ENCODE measurements at regions not wholly inside any gene's neighbourhood (a gene's known extent, or its start where the extent isn't known, plus 50 kb on each side); places are given as distances from the start of the nearest gene placed in this dataset.

- H3K4me3 ChIP-seq (replicated peaks in 1 of 2; ENCODE audit: low read depth in 2 of 2, low read length in 2 of 2): no peak overlapping the region
- no peak for DNase-seq (ENCODE audit: low read depth in 2 of 2)
- no peak for TF ChIP-seq CTCF (IDR thresholded peaks at IDR 0.05; ENCODE audit: low read depth, low read length)
Observed at GRCh38 chr2:128751746-128752145, 433.1 kb upstream of the HS6ST1 start.

DNA sequence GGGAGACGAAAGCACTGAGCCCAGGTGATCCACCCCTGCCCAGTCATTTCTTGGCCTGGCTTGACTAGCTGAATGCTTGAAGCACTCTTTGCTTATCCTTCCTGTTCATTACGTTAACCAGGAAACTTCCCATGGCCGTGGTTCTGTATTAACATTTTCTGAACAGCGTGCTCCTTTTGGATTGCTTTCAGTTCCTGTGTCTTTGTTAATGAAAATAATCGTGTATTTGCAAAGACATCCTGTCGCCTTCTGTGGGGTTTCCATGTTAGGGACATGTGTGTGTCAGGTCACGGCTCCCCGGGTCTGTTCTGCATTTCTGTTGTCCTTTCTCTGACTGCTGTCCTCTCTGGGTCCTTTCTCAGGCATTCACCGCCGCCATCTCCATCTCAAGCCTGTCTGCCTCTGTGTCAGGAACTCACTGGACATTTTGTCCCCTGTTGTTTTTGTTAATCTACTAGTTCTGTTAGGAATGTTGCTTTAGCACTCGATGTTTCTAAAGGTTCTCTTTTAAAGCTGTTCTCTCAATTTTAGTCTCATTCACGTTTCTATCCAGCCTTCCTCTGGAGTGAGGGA is 434.1 kb upstream of the HS6ST1 start:
- DNase-seq (ENCODE audit: low read depth in 2 of 2): no peak
- no peak overlapping the region for H3K4me3 ChIP-seq (replicated peaks in 1 of 2; ENCODE audit: low read depth in 2 of 2, low read length in 2 of 2)
- TF ChIP-seq CTCF (IDR thresholded peaks at IDR 0.05; ENCODE audit: low read depth, low read length): no peak

- TF ChIP-seq CTCF (IDR thresholded peaks at IDR 0.05; ENCODE audit: low read depth, low read length): no peak
- DNase-seq (ENCODE audit: low read depth in 2 of 2): no peak
- no peak overlapping the region for H3K4me3 ChIP-seq (replicated peaks in 1 of 2; ENCODE audit: low read depth in 2 of 2, low read length in 2 of 2)
Observed at GRCh38 chr2:128753321-128753720, 434.7 kb upstream of the HS6ST1 start.

- no peak for TF ChIP-seq CTCF (IDR thresholded peaks at IDR 0.05; ENCODE audit: low read depth, low read length)
- no peak for DNase-seq (ENCODE audit: low read depth in 2 of 2)
- no peak overlapping the region for H3K4me3 ChIP-seq (replicated peaks in 1 of 2; ENCODE audit: low read depth in 2 of 2, low read length in 2 of 2)
Observed at GRCh38 chr2:128753800-128754199, 435.1 kb upstream of the HS6ST1 start.

DNA sequence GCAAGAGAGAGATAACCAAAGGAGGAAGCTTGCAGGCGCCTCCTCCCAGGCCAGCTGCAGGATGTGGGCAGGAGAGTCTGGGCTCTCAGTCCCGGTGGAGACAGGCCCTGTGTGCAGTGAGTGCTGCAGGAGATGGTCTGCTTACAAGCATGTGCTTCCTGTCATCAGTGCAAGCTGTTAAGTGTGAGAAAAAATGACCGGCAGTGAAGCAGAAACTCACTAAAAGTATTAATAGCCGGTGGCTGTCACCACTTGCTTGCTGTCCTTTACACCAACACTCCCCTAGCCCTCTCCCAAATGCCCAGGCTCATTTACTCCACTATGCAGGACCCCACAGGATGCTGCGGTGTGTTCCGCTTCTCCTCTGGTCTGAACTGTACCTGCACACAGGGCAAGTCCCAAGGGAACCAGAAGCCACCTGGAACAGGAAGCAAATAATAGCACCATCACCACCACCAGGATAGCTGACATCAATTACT is 435.6 kb upstream of the HS6ST1 start:
- TF ChIP-seq CTCF (IDR thresholded peaks at IDR 0.05; ENCODE audit: low read depth, low read length): no peak
- H3K4me3 ChIP-seq (replicated peaks in 1 of 2; ENCODE audit: low read depth in 2 of 2, low read length in 2 of 2): no peak overlapping the region
- peak in 1 of 2 donors; percentile 68 for DNase-seq (ENCODE audit: low read depth in 2 of 2)

DNA sequence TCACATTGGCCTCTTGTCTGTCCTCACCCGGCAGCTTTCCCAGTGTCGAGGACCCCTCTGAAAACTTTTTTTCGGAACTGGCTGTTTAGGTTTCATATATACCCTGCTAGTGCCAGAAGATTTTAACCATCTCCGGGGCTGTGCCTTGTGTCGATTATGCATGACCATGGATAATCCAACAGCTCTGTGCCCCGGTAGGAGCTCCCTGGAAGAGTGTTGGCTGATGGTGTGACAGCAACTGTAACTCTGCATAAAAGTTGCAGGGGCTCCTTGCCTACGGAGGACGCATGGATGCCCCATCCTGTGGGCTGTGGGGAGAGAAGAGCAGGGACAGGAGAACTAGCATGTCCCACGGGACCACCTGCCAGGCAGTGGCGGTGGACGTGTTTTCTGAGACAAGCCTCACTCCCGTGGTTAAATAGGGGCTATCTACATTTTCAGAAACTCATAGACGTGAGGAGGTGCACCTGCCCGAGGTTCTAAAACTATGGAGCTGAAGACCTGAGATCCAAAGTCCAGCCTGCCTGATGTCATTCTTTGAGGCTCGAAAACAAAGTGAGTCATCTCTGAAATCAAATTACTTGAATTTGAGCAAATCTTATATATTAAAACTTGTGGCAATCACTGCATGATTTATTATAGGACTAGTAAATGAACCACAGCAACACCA is 437.2 kb upstream of the HS6ST1 start:
- no peak for TF ChIP-seq CTCF (IDR thresholded peaks at IDR 0.05; ENCODE audit: low read depth, low read length)
- H3K4me3 ChIP-seq (replicated peaks in 1 of 2; ENCODE audit: low read depth in 2 of 2, low read length in 2 of 2): no peak overlapping the region
- no peak for DNase-seq (ENCODE audit: low read depth in 2 of 2)
